ENCODE measurements at regions not wholly inside any gene's neighbourhood (a gene's known extent, or its start where the extent isn't known, plus 50 kb on each side); places are given as distances from the start of the nearest gene placed in this dataset.
A peak's percentile ranks its signal among the peaks of the same experiment; 100 is the strongest.

DNA sequence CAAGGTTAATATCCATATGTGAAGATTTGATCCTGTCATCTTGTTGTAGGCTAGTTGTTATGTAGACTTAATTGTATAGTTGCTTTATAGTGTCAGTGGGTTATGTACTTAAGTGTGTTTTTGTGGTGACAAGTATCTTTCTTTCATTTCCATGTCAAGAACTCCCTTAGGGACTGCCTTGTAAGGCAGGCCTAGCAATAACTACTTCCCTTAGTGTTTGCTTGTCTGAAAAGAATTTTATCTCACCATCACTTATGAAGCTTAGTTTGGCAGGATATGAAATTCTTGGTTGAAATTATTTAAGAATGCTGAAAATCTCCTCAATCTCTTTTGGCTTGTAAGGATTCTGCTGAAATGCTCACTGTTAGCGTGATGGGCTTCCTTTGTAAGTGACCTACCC, 467.6 kb downstream of the CDH2 start:
- DNase-seq (ENCODE audit: insufficient read length, low spot score): no peak
- TF ChIP-seq, protein P1, sequence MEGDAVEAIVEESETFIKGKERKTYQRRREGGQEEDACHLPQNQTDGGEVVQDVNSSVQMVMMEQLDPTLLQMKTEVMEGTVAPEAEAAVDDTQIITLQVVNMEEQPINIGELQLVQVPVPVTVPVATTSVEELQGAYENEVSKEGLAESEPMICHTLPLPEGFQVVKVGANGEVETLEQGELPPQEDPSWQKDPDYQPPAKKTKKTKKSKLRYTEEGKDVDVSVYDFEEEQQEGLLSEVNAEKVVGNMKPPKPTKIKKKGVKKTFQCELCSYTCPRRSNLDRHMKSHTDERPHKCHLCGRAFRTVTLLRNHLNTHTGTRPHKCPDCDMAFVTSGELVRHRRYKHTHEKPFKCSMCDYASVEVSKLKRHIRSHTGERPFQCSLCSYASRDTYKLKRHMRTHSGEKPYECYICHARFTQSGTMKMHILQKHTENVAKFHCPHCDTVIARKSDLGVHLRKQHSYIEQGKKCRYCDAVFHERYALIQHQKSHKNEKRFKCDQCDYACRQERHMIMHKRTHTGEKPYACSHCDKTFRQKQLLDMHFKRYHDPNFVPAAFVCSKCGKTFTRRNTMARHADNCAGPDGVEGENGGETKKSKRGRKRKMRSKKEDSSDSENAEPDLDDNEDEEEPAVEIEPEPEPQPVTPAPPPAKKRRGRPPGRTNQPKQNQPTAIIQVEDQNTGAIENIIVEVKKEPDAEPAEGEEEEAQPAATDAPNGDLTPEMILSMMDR (IDR thresholded peaks at IDR 0.05; ENCODE audit: insufficient read depth, missing control alignments): no peak
- peak; percentile 64 for FAIRE-seq

DNA sequence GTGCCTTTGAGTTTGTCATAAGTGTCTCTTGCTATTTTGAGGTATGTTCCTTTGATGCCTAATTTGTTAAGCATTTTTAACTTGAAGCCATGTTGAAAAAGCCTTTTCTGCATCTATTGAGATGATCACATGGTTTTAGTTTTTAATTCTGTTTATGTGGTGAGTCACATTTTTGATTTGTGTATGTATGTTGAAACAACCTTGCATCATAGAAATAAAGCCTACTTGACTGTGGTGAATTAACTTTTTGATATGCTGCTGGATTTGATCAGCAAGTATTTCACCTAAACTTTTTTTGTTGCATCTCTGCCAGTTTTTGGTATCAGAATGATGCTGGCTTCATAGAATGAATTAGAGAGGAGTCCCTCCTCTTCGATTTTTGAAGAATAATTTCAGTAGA, 469.7 kb downstream of the CDH2 start:
- TF ChIP-seq, protein P1 (IDR thresholded peaks at IDR 0.05; ENCODE audit: insufficient read depth, missing control alignments): no peak
- no peak for DNase-seq (ENCODE audit: insufficient read length, low spot score)
- peak; percentile 69 for FAIRE-seq

DNA sequence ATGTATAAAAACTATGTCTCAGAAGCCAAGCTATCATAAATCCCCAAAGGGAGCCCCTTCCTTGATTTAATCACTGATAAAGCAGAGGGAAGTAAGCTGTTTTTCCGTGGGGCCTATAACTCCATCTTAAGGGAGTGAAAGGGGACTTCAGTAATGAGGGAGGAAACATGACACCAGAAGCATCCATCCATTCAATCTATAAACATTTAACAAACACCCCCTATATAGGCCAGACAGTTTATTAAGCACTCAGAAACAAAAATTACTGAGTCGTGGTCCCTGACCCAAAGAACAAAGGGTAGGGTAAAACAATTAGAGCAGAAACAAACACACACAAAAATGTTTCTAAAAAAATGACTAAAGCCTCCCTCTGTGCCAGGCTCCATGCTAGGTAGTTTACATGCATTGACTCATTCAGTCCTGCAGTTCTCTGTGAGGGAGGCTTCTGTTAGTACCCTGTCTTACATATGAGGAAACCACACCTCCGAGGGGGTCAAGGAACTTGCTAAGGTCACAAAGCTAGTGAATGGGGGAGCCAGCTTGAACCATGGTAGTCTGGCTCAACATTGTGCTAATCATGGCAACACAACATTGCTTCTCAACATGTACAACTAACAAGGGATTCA, 472.1 kb downstream of the CDH2 start:
- TF ChIP-seq, protein P1 (IDR thresholded peaks at IDR 0.05; ENCODE audit: insufficient read depth, missing control alignments): no peak
- DNase-seq (ENCODE audit: insufficient read length, low spot score): no peak
- no peak for FAIRE-seq

DNA sequence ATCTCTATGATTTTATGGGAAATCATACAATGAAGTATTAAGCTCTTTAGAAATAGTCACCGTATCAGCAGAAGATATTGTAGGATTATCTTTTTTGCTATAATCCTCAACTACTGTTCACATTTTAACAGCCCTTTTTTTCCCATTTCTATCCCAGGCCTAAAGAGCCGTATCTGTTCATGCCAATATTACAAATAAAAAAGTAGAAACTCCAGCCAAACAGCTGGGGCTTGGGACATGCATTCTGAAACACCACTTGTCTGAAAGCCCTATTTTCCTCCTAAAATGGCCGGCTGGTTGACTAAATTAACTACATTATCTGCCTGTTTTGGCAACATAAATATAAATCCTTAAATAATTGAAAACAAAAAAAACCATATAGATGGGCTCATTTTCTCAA, 477.8 kb downstream of the CDH2 start:
- DNase-seq (ENCODE audit: insufficient read length, low spot score): no peak
- TF ChIP-seq, protein P1 (IDR thresholded peaks at IDR 0.05; ENCODE audit: insufficient read depth, missing control alignments): no peak
- no peak for FAIRE-seq

DNA sequence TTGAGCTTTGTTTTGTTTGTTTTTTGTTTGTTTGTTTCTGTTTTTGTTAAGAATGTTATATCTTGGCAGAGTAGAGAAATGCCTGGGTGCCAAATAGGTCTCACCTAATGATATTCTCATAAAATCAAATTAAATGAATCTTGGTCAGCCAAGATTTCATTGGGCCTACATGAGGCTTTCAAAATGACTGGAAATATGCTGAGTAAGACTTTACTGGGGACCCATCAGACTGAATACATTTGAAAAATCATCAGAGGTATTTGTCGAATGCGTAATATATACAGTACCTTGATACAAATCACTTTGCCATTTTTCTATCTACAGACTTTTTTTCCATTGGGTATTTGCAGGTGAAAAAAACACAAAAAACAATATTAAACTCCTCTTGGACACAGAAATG, 480.8 kb downstream of the CDH2 start:
- peak; percentile 67 for FAIRE-seq
- no peak for DNase-seq (ENCODE audit: insufficient read length, low spot score)
- TF ChIP-seq, protein P1 (IDR thresholded peaks at IDR 0.05; ENCODE audit: insufficient read depth, missing control alignments): no peak

DNA sequence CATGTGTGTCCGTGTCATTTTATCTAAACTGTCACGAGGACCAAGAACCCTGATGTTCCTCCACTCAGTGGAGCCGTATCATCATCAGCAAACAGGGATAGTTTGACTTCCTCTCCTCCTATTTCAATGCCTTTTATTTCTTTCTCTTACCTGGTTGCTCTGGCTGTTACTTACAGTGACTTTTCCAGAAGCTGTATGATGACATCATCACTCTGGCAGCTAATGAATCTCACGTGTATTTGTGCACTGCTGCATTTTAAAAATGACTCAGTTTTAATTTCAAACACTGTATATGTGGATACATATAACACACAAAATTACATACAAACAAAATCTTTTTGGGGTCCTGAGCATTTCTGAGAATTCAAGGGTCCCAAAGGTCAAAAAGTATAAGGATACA, 481.4 kb downstream of the CDH2 start:
- FAIRE-seq: no peak
- DNase-seq (ENCODE audit: insufficient read length, low spot score): no peak
- TF ChIP-seq, protein P1 (IDR thresholded peaks at IDR 0.05; ENCODE audit: insufficient read depth, missing control alignments): no peak

DNA sequence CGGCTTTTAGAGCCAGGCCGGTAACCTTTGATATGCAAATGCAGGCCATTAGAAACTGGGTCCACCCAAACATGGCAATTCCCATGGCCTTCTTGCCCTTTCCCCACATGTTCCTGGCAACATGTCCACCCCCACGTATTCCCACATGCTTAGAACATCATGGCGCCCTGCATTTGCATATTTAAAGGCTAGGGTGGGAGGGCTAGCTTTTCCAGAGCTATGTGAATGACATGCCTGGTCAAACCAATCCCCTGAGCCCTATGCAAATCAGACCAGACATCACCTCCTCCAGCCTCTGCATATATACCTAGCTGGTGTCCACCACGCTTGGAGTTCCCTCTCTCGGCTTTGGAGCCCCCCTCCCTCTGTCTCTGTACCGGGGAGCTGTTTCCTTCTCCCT, 481.9 kb downstream of the CDH2 start:
- no peak for DNase-seq (ENCODE audit: insufficient read length, low spot score)
- FAIRE-seq: no peak
- TF ChIP-seq, protein P1 (IDR thresholded peaks at IDR 0.05; ENCODE audit: insufficient read depth, missing control alignments): no peak
